SK-N-SH treated with all-trans-retinoic acid at 6 μM for 48 hours (cell line): ENCODE measurements at regions not wholly inside any gene's neighbourhood (a gene's known extent, or its start where the extent isn't known, plus 50 kb on each side); places are given as distances from the start of the nearest gene placed in this dataset.

Experiments used
- ARNTL ChIP-seq: fragments of 450-650 bp; formaldehyde crosslinking; IDR thresholded peaks from 2 replicates; pipeline ENCODE4 v1.5.0; 2020; ENCODE audit warnings: low read depth, mild to moderate bottlenecking, moderate library complexity, borderline replicate concordance
- GLIS3 ChIP-seq: fragments of 250-450 bp; sonication (Bioruptor Pico); IDR thresholded peaks from 2 replicates; pipeline ENCODE4 v1.5.0; 2020; ENCODE audit warnings: mild to moderate bottlenecking, moderate library complexity
- ZC3H10 ChIP-seq: fragments of 250-450 bp; sonication (Bioruptor Pico); IDR thresholded peaks from 2 replicates; pipeline ENCODE4 v1.5.1; 2021; ENCODE audit warnings: mild to moderate bottlenecking, moderate library complexity
- TF ChIP-seq, protein P1 (sequence below): fragments of 250-450 bp; sonication (Bioruptor Pico); IDR thresholded peaks from 2 replicates; pipeline ENCODE4 v1.5.0; 2020; ENCODE audit warnings: mild to moderate bottlenecking, moderate library complexity

DNA sequence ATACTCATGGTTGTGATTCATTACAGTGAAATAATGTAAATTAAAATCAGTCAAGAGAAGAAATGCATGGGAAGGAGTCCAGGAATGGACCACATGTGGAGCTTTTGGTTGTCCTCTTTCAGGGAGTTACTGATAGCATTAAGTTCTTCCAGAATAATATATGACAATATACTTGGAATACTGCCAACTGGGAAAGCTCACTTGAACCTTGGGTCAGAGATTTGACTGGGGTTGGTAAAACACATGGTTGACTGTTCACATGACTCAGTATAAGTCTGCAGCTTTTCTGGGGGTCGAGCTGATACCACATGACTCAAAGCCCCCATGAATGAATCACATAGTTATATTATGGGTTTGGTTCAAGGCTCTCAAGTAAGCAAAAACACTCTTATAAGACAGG lies 1109.0 kb upstream of the CHAC2 start:
- TF ChIP-seq ZC3H10 (CRISPR knock-in tag), result no peak
- no peak for TF ChIP-seq GLIS3 (CRISPR knock-in tag)
- TF ChIP-seq ARNTL (CRISPR knock-in tag), result no peak
- TF ChIP-seq, protein P1, sequence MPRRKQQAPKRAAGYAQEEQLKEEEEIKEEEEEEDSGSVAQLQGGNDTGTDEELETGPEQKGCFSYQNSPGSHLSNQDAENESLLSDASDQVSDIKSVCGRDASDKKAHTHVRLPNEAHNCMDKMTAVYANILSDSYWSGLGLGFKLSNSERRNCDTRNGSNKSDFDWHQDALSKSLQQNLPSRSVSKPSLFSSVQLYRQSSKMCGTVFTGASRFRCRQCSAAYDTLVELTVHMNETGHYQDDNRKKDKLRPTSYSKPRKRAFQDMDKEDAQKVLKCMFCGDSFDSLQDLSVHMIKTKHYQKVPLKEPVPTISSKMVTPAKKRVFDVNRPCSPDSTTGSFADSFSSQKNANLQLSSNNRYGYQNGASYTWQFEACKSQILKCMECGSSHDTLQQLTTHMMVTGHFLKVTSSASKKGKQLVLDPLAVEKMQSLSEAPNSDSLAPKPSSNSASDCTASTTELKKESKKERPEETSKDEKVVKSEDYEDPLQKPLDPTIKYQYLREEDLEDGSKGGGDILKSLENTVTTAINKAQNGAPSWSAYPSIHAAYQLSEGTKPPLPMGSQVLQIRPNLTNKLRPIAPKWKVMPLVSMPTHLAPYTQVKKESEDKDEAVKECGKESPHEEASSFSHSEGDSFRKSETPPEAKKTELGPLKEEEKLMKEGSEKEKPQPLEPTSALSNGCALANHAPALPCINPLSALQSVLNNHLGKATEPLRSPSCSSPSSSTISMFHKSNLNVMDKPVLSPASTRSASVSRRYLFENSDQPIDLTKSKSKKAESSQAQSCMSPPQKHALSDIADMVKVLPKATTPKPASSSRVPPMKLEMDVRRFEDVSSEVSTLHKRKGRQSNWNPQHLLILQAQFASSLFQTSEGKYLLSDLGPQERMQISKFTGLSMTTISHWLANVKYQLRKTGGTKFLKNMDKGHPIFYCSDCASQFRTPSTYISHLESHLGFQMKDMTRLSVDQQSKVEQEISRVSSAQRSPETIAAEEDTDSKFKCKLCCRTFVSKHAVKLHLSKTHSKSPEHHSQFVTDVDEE (CRISPR knock-in tag), result no peak
